Testis (tissue), 2 donors: ENCODE measurements at regions not wholly inside any gene's neighbourhood (a gene's known extent, or its start where the extent isn't known, plus 50 kb on each side); places are given as distances from the start of the nearest gene placed in this dataset.

Experiments used
- POLR2A ChIP-seq: fragments of 450-650 bp; IDR thresholded peaks from one replicate; pipeline ENCODE4 v1.6.1; 2017; ENCODE audit warnings: antibody characterized with exemption, mild to moderate bottlenecking, moderate library complexity
- TF ChIP-seq, protein P1 (sequence below), 3 experiments: fragments of 450-650 bp in 2 of 3; fragments of 200-600 bp in 1 of 3; sonication (generic) in 1 of 3; IDR thresholded peaks; one replicate each; pipeline ENCODE4 v1.5.1; 2016 to 2019; ENCODE audit warnings: antibody characterized with exemption in 3 of 3, mild to moderate bottlenecking in 2 of 3, moderate library complexity in 1 of 3

DNA sequence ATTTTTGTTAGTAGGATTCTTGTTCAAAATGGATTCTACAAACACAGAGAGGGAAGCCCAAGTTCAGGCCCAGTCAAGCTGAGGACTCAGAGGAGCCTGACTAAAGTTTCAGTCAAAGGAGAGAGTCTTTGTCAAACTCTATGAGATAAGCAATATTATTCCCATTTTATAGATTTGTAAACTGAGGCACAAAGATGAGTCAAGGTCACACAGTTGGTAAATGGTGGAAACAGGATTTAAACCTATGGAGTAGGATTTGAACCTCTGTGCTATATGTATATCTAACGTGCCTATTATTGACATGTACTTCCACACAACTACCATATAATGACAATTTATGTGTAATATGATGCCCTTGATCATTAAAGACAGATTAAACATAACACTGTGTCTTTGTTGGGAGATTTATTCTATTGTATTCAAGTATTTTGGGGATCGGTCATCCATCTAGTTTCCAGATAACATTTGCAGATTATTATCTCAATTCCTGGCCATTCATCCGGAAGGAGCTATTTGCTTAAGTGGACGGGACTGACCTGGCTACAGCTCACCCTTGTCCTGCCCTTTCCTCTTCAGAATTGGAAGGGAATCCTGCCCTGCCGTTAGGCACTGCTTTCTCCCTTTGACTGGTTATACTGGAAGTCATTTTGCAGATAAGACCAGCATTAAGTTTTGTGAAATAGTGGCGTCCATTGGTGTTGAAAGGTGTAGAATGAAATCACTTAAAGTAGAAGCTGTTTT is 86.1 kb upstream of the LMO4 start:
- TF ChIP-seq, protein P1, sequence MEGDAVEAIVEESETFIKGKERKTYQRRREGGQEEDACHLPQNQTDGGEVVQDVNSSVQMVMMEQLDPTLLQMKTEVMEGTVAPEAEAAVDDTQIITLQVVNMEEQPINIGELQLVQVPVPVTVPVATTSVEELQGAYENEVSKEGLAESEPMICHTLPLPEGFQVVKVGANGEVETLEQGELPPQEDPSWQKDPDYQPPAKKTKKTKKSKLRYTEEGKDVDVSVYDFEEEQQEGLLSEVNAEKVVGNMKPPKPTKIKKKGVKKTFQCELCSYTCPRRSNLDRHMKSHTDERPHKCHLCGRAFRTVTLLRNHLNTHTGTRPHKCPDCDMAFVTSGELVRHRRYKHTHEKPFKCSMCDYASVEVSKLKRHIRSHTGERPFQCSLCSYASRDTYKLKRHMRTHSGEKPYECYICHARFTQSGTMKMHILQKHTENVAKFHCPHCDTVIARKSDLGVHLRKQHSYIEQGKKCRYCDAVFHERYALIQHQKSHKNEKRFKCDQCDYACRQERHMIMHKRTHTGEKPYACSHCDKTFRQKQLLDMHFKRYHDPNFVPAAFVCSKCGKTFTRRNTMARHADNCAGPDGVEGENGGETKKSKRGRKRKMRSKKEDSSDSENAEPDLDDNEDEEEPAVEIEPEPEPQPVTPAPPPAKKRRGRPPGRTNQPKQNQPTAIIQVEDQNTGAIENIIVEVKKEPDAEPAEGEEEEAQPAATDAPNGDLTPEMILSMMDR (IDR thresholded peaks at IDR 0.05), result no peak
- no peak for TF ChIP-seq POLR2A
